Brain microvascular endothelial cell (primary cell): ENCODE measurements at regions not wholly inside any gene's neighbourhood (a gene's known extent, or its start where the extent isn't known, plus 50 kb on each side); places are given as distances from the start of the nearest gene placed in this dataset.
"Not testable (repeated sequence)": the region's sequence is repeated elsewhere in the genome, so short reads cannot be mapped to it uniquely, and the experiment has no call there.

ENCODE experiments used
- DNase-seq: peaks from one replicate; pipeline ENCODE4 v3.0.0-alpha.2; 2020
- H3K27ac ChIP-seq: fragments of 250-450 bp; sonication (Bioruptor Pico); 2 replicates; pipeline ENCODE4 v1.5.1; 2020; ENCODE audit warnings: mild to moderate bottlenecking, moderate library complexity
- H3K27me3 ChIP-seq: fragments of 250-450 bp; sonication (Bioruptor Pico); replicated peaks from 2 replicates; pipeline ENCODE4 v1.5.1; 2020; ENCODE audit warnings: mild to moderate bottlenecking
- H3K36me3 ChIP-seq: fragments of 250-450 bp; sonication (Bioruptor Pico); replicated peaks from 2 replicates; pipeline ENCODE4 v1.5.1; 2020; ENCODE audit warnings: mild to moderate bottlenecking
- H3K4me3 ChIP-seq: 2 replicates; pipeline ENCODE4 v1.5.1; 2011; ENCODE audit warnings: low read depth, mild to moderate bottlenecking, control low read depth, low read length, moderate library complexity
- in situ Hi-C: cut with HindIII; loops from 2 replicates; pipeline ENCODE4 v1.10.0; 2017; ENCODE audit warnings: low sequenced_read_pairs, low pct_ligation_motif_present
- TF ChIP-seq, protein P1 (sequence below): IDR thresholded peaks from 2 replicates; pipeline ENCODE4 v1.5.1; 2011; ENCODE audit warnings: low read depth, mild to moderate bottlenecking, moderate library complexity, low read length, control low read depth, inconsistent platforms; ENCODE audit errors: missing control alignments

DNA sequence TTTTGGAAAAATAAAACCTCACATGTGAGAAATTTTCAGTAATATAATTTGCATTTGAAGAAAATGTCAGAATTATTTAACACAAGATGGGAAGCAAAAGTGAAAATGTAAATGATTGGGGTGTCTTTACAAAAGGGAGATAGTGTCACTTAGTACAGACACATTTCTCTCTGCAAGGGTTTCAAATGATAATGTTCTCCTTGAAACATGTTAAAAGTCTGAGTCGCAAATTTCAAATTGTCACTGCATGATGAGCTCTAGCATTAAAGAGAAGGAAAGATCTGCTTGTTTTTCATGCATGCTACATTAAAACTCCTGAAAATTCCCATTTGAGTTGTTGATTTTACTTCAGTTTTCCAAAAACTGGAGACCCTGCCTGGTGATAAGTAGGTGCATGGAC, 122.0 kb upstream of the LDB2 start:
- Histone ChIP-seq H3K27ac (no peak overlapping the region), H3K27me3 (no peaks in the 10 kb centered on the region), H3K4me3 (no peak overlapping the region), H3K36me3 (no peaks in the 10 kb centered on the region)
- DNase-seq, result no peak
- TF ChIP-seq, protein P1, sequence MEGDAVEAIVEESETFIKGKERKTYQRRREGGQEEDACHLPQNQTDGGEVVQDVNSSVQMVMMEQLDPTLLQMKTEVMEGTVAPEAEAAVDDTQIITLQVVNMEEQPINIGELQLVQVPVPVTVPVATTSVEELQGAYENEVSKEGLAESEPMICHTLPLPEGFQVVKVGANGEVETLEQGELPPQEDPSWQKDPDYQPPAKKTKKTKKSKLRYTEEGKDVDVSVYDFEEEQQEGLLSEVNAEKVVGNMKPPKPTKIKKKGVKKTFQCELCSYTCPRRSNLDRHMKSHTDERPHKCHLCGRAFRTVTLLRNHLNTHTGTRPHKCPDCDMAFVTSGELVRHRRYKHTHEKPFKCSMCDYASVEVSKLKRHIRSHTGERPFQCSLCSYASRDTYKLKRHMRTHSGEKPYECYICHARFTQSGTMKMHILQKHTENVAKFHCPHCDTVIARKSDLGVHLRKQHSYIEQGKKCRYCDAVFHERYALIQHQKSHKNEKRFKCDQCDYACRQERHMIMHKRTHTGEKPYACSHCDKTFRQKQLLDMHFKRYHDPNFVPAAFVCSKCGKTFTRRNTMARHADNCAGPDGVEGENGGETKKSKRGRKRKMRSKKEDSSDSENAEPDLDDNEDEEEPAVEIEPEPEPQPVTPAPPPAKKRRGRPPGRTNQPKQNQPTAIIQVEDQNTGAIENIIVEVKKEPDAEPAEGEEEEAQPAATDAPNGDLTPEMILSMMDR, result no peak
- in situ Hi-C loops, result no loop called here

DNA sequence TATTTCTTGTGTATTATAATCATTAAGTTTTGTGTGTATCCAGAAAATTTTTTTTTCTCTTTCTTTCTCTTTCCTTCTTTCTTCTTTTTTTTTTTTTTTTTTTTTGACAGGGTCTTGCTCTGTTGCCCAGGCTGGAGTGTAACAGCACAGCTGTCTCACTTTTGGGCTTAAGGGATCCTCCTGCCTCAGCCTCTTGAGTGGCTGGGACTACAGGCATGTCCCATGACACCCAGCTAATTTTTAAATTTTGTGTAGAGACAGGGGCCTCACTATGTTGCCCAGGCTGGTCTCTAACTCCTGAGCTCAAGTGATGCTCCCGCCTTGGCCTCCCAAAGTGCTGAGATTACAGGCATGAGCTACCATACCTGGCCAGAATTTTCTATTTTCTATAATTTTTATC, 120.2 kb upstream of the LDB2 start:
- in situ Hi-C loops, result not testable (repeated sequence)

DNA sequence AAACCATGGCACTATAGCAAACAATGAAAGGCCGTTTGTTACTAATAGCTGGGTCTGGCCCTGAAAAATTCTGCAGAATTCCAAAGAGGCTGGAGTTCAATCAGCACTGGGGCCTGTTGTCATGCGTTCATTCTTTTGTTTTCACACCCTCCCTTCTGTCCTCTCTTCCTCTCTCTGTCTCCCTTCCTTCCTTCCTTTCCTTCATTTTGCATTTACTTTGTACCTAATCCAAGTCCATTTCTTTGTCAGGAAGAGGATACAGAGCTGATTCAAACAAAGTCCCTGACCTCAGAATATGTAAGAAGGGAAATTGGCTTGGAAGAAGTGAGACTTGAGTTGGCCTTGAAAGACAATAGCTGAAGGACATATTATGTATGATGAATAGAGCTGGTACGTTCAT, 119.6 kb upstream of the LDB2 start:
- in situ Hi-C loops, result no loop called here
- TF ChIP-seq, protein P1, result no peak
- DNase-seq, result no peak
- Histone ChIP-seq H3K27ac (no peak overlapping the region), H3K36me3 (no peaks in the 10 kb centered on the region), H3K4me3 (no peak overlapping the region), H3K27me3 (no peaks in the 10 kb centered on the region)

More for the DNA sequence above, 120.2 kb upstream of the LDB2 start:
- H3K36me3 ChIP-seq, H3K27me3 ChIP-seq, DNase-seq, H3K4me3 ChIP-seq, H3K27ac ChIP-seq: not testable (repeated sequence)

DNA sequence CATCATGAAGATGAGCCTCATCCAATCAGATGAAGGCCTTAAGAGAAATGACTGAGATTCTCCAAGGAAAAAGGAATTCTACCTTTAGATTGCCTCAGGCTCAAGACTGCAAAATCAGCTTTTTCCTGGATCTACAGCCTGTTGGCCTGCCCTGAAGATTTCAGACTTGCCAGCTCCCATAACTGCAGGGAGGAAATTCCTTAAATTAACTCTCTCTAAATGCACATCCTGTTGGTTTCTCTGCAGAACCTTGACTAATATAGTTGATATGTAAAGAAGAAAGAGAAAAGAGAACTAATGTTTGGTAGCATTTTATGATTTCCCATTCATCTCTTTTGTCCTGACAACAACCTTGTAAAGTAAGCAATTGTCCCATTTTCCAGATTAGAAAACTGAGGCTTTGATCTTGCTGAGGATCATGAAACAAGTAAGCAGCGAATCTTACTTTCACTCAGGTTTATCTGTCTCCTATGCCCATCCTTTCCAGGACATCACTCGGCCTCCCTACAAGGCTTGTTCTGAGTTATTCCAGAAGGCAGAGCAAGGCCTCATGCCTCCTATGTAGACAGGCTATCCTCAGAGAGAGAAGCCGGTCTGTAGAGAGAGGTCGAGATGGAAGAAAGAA, 115.0 kb upstream of the LDB2 start:
- DNase-seq, result no peak
- H3K27ac ChIP-seq, result no peak overlapping the region
- H3K27me3 ChIP-seq, result no peaks in the 10 kb centered on the region
- H3K4me3 ChIP-seq, result no peak overlapping the region
- in situ Hi-C loops, result no loop called here
- no peaks in the 10 kb centered on the region for H3K36me3 ChIP-seq
- TF ChIP-seq, protein P1, result no peak

DNA sequence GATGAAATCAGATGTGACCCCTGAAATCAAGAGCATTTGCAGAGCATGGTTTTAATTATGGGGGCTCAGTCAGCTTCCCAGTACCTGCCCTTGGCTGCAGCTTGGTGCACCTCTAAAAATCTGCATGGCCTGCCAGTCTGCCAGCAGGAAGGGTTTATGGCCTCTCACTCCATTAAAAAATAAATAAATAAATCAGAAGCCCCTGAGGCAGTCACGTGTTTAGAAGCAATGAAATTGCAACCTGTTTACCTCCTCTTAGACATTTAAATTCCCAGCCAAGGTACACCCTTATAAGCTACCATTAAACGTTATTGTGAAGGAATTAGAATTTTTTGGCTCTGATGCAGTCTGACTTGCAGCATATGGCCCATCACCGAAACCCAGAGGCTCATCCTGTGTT, 114.0 kb upstream of the LDB2 start:
- TF ChIP-seq, protein P1, result no peak
- no peak overlapping the region for H3K27ac ChIP-seq
- no peak overlapping the region for H3K4me3 ChIP-seq
- no peaks in the 10 kb centered on the region for H3K27me3 ChIP-seq
- no peaks in the 10 kb centered on the region for H3K36me3 ChIP-seq
- DNase-seq, result no peak
- in situ Hi-C loops, result no loop called here

- DNase-seq, result no peak
- Histone ChIP-seq H3K27ac (no peak overlapping the region), H3K4me3 (no peak overlapping the region), H3K27me3 (no peaks in the 10 kb centered on the region), H3K36me3 (no peaks in the 10 kb centered on the region)
- TF ChIP-seq, protein P1, result no peak
- in situ Hi-C loops, result no loop called here
These were observed 112.1 kb upstream of the LDB2 start for GRCh38 chr4:17010426-17011087.
